SK-N-MC (cell line): ENCODE measurements at regions not wholly inside any gene's neighbourhood (a gene's known extent, or its start where the extent isn't known, plus 50 kb on each side); places are given as distances from the start of the nearest gene placed in this dataset.

Experiments used
- EZH2 ChIP-seq: fragments of 200-600 bp; sonication (generic); IDR thresholded peaks from one replicate; pipeline ENCODE4 v1.6.1; 2017; ENCODE audit warnings: antibody characterized with exemption
- POLR2AphosphoS5 ChIP-seq: IDR thresholded peaks from 2 replicates; pipeline ENCODE4 v1.6.1; 2012; ENCODE audit warnings: mild to moderate bottlenecking, low read depth, low read length, borderline replicate concordance

GRCh38 chr21:28590676-28591075 is 402.0 kb downstream of the LTN1 start:
- TF ChIP-seq POLR2AphosphoS5: no peak
- no peak for TF ChIP-seq EZH2
